ENCODE measurements at regions not wholly inside any gene's neighbourhood (a gene's known extent, or its start where the extent isn't known, plus 50 kb on each side); places are given as distances from the start of the nearest gene placed in this dataset.

GRCh38 chr10:130737186-130737585, 574.3 kb downstream of the TCERG1L start:
- no peak for DNase-seq
- no peak overlapping the region for H3K27ac ChIP-seq
- TF ChIP-seq POLR2A (IDR thresholded peaks at IDR 0.05) (no peak), CTCF (IDR thresholded peaks at IDR 0.05) (no peak)
- no peaks in the 10 kb centered on the region for H3K27me3 ChIP-seq
- no peaks in the 10 kb centered on the region for H3K9me3 ChIP-seq
- no peak for ATAC-seq
- 28% methylated on average over 2 of the region's 2 CpGs for WGBS (ENCODE audit: insufficient coverage, low coverage, low lambda C conversion rate, missing lambda C conversion rate)
- no peak overlapping the region for H3K4me3 ChIP-seq
- H3K36me3 ChIP-seq, result no peaks in the 10 kb centered on the region
- no peaks in the 10 kb centered on the region for H3K4me1 ChIP-seq
- intact Hi-C loops (cut with DNase I), result no loop called here

- intact Hi-C loops (cut with DNase I), result no loop called here
- Histone ChIP-seq H3K27ac (no peak overlapping the region), H3K36me3 (no peaks in the 10 kb centered on the region), H3K4me3 (no peak overlapping the region), H3K4me1 (no peaks in the 10 kb centered on the region), H3K9me3 (no peaks in the 10 kb centered on the region), H3K27me3 (no peaks in the 10 kb centered on the region)
- WGBS (ENCODE audit: insufficient coverage, low coverage, low lambda C conversion rate, missing lambda C conversion rate), result 10% methylated on average over 3 of the region's 5 CpGs
- TF ChIP-seq CTCF (IDR thresholded peaks at IDR 0.05) (no peak), POLR2A (IDR thresholded peaks at IDR 0.05) (no peak)
- ATAC-seq (no peak), DNase-seq (peak in 1 of 3 donors; percentile 13)
Observed at GRCh38 chr10:130737621-130738020, 573.9 kb downstream of the TCERG1L start.

GRCh38 chr10:130739016-130739756, 572.3 kb downstream of the TCERG1L start:
- TF ChIP-seq POLR2A (IDR thresholded peaks at IDR 0.05), result no peak
- TF ChIP-seq CTCF (IDR thresholded peaks at IDR 0.05), result no peak
- Histone ChIP-seq H3K27ac (no peak overlapping the region), H3K9me3 (no peaks in the 10 kb centered on the region), H3K4me1 (no peaks in the 10 kb centered on the region), H3K4me3 (no peak overlapping the region), H3K36me3 (no peaks in the 10 kb centered on the region), H3K27me3 (no peaks in the 10 kb centered on the region)
- intact Hi-C loops (cut with DNase I), result no loop called here
- DNase-seq (peak in 1 of 3 donors; percentile 19), ATAC-seq (no peak)
- WGBS (ENCODE audit: insufficient coverage, low coverage, low lambda C conversion rate, missing lambda C conversion rate), result 73% methylated on average over 6 of the region's 6 CpGs

- 43% methylated on average over 9 of the region's 9 CpGs for WGBS (ENCODE audit: insufficient coverage, low coverage, low lambda C conversion rate, missing lambda C conversion rate)
- H3K27me3 ChIP-seq, result no peaks in the 10 kb centered on the region
- no peak overlapping the region for H3K4me3 ChIP-seq
- H3K9me3 ChIP-seq, result no peaks in the 10 kb centered on the region
- DNase-seq (peak in 1 of 3 donors; percentile 21), ATAC-seq (no peak)
- H3K36me3 ChIP-seq, result no peaks in the 10 kb centered on the region
- no peaks in the 10 kb centered on the region for H3K4me1 ChIP-seq
- TF ChIP-seq CTCF (IDR thresholded peaks at IDR 0.05) (no peak), POLR2A (IDR thresholded peaks at IDR 0.05) (no peak)
- intact Hi-C loops (cut with DNase I), result no loop called here
- H3K27ac ChIP-seq, result no peak overlapping the region
Observed at GRCh38 chr10:130739757-130740145, 571.8 kb downstream of the TCERG1L start.

Data from right lobe of liver (tissue), 6 donors.